Endothelial cell of umbilical vein (primary cell): ENCODE measurements at regions not wholly inside any gene's neighbourhood (a gene's known extent, or its start where the extent isn't known, plus 50 kb on each side); places are given as distances from the start of the nearest gene placed in this dataset.

Source experiments
- BruUV-seq: library from RNA; stranded (reverse); fragments of 400-500 nt; replicated peaks from 2 replicates; lab custom pipeline; 2021; lab: Mats Ljungman, UMichigan
- CTCF ChIA-PET: fragments of 300-600, 350-600 bp; sonication (Branson Sonifier 250); formaldehyde crosslinking; loops from one replicate; lab custom pipeline; 2021; ENCODE audit warnings: antibody characterized with exemption, inconsistent platforms; lab: Charles Lee
- POLR2A ChIA-PET: fragments of 300-600, 350-600 bp; sonication (Branson Sonifier 250); formaldehyde crosslinking; loops from one replicate; lab custom pipeline; 2021; ENCODE audit warnings: antibody characterized with exemption, inconsistent platforms; lab: Charles Lee
- DNase-seq: peaks from one replicate; pipeline ENCODE4 v3.0.0-alpha.2; 2011; ENCODE audit warnings: low read depth, low spot score
- FAIRE-seq: peaks from 2 replicates; lab custom pipeline; 2011; peaks lifted over from hg19 to GRCh38; lab: Jason Lieb, UNC
- H2AFZ ChIP-seq: 2 replicates; pipeline ENCODE4 v1.6.0; 2012; ENCODE audit warnings: low read depth, low read length, control low read depth, inconsistent platforms
- H3K27ac ChIP-seq: 2 replicates; pipeline ENCODE4 v1.5.1; 2011; ENCODE audit warnings: low read depth, mild to moderate bottlenecking, control low read depth, low read length, moderate library complexity; ENCODE audit not compliant: insufficient read depth
- H3K27me3 ChIP-seq, 2 experiments: 2 replicates each; pipeline versions ENCODE4 v1.6.0 to v1.6.1; 2011; ENCODE audit warnings: low read length in 2 of 2, mixed read lengths in 1 of 2; ENCODE audit not compliant: control insufficient read depth in 2 of 2, insufficient read depth in 2 of 2
- H3K36me3 ChIP-seq, 2 experiments: 2 replicates in 1 of 2; 3 replicates in 1 of 2; pipeline ENCODE4 v1.5.1; 2011; ENCODE audit warnings: low read length in 2 of 2, mild to moderate bottlenecking in 1 of 2, moderate library complexity in 1 of 2; ENCODE audit not compliant: control insufficient read depth in 2 of 2, insufficient read depth in 2 of 2; ENCODE audit errors: extremely low read depth in 1 of 2
- H3K4me1 ChIP-seq: 3 replicates; pipeline ENCODE4 v1.5.1; 2011; ENCODE audit warnings: mild to moderate bottlenecking, low read length; ENCODE audit not compliant: control insufficient read depth, insufficient read depth; ENCODE audit errors: extremely low read depth
- H3K4me2 ChIP-seq: 2 replicates; pipeline ENCODE4 v1.6.1; 2011; ENCODE audit warnings: low read length, control low read depth, mixed read lengths; ENCODE audit not compliant: insufficient read depth
- H3K4me3 ChIP-seq, 3 experiments: fragments of 200-600 bp in 1 of 3; sonication (generic), shearing (Covaris generic) in 1 of 3; replicated peaks in 1 of 3; 2 replicates each; pipeline ENCODE4 v1.5.1; 2011 to 2016; ENCODE audit warnings: control low read depth in 3 of 3, low read length in 3 of 3, mild to moderate bottlenecking in 2 of 3, inconsistent platforms in 1 of 3, low read depth in 1 of 3, moderate library complexity in 1 of 3; ENCODE audit not compliant: insufficient read depth in 1 of 3
- H3K79me2 ChIP-seq: 2 replicates; pipeline ENCODE4 v1.6.0; 2012; ENCODE audit warnings: low read length, inconsistent platforms; ENCODE audit not compliant: control insufficient read depth, insufficient read depth
- H3K9ac ChIP-seq: replicated peaks from 2 replicates; pipeline ENCODE3; 2011; ENCODE audit warnings: low read length, control low read depth; ENCODE audit not compliant: insufficient read depth; ENCODE audit errors: extremely low read depth
- H3K9me1 ChIP-seq: replicated peaks from 3 replicates; pipeline ENCODE4 v1.6.0; 2011; ENCODE audit warnings: mild to moderate bottlenecking, low read length; ENCODE audit not compliant: control insufficient read depth, insufficient read depth; ENCODE audit errors: extremely low read depth
- H3K9me3 ChIP-seq: replicated peaks from 2 replicates; pipeline ENCODE4 v1.5.1; 2012; ENCODE audit warnings: low read length, inconsistent platforms; ENCODE audit not compliant: control insufficient read depth, insufficient read depth
- H4K20me1 ChIP-seq: replicated peaks from 2 replicates; pipeline ENCODE3; 2011; ENCODE audit warnings: mild to moderate bottlenecking, low read length; ENCODE audit not compliant: control insufficient read depth, insufficient read depth; ENCODE audit errors: extremely low read depth
- EZH2 ChIP-seq: IDR thresholded peaks from 2 replicates; pipeline ENCODE4 v1.6.1; 2012; ENCODE audit warnings: borderline replicate concordance, low read depth, mild to moderate bottlenecking, moderate library complexity, low read length, inconsistent platforms; ENCODE audit not compliant: severe bottlenecking
- FOS ChIP-seq: IDR thresholded peaks from 2 replicates; pipeline ENCODE4 v1.6.1; 2011; ENCODE audit warnings: mild to moderate bottlenecking, low read length, moderate library complexity, borderline replicate concordance; ENCODE audit not compliant: insufficient read depth
- GATA2 ChIP-seq: IDR thresholded peaks from 2 replicates; pipeline ENCODE4 v1.7.0; 2011; ENCODE audit warnings: low read depth, mild to moderate bottlenecking, moderate library complexity, mixed read lengths, low read length; ENCODE audit not compliant: insufficient read length, insufficient read depth
- JUN ChIP-seq: IDR thresholded peaks from 2 replicates; pipeline ENCODE4 v1.6.1; 2011; ENCODE audit warnings: borderline replicate concordance, low read depth; ENCODE audit not compliant: insufficient read length, insufficient read depth
- MYC ChIP-seq: IDR thresholded peaks from one replicate; pipeline ENCODE4 v1.6.1; 2011; ENCODE audit warnings: mild to moderate bottlenecking, low read depth, low read length
- POLR2A ChIP-seq: IDR thresholded peaks from 2 replicates; pipeline ENCODE4 v1.6.1; 2012; ENCODE audit warnings: low read depth, mild to moderate bottlenecking, control low read depth, low read length
- POLR2AphosphoS5 ChIP-seq: IDR thresholded peaks from 2 replicates; pipeline ENCODE4 v1.6.1; 2012; ENCODE audit warnings: low read depth, mild to moderate bottlenecking, control low read depth, low read length, moderate library complexity; ENCODE audit not compliant: insufficient read depth
- dilution Hi-C: fragments of 300-500 bp; cut with MboI; formaldehyde crosslinking; loops from one replicate; pipeline ENCODE4 v1.15.0; 2019; ENCODE audit warnings: low sequenced_read_pairs; ENCODE audit not compliant: extremely low pct_ligation_motif_present
- intact Hi-C: fragments of 100-400 bp; cut with micrococcal nuclease; formaldehyde crosslinking; loops from one replicate; pipeline ENCODE4 v1.10.0; 2022
- TF ChIP-seq, protein P1 (sequence below), 2 donors: IDR thresholded peaks; 1 replicate in 1 of 2; 2 replicates in 1 of 2; pipeline ENCODE4 v1.5.1; 2011; ENCODE audit warnings: low read length in 2 of 2, mild to moderate bottlenecking in 2 of 2, moderate library complexity in 2 of 2, control low read depth in 1 of 2, inconsistent platforms in 1 of 2, low read depth in 1 of 2; ENCODE audit not compliant: insufficient read depth in 1 of 2; ENCODE audit errors: extremely low read depth in 1 of 2
- TF ChIP-seq, protein P2 (sequence below): IDR thresholded peaks from 2 replicates; pipeline ENCODE4 v1.6.1; 2011; ENCODE audit not compliant: insufficient read depth, insufficient read length

GRCh38 chr16:64217789-64218535 lies 903.9 kb downstream of the CDH11 start:
- no TSS peak for BruUV-seq
- dilution Hi-C loops (no loop called here), intact Hi-C loops (no loop called here)
- H3K79me2 ChIP-seq = no peaks in the 10 kb centered on the region
- DNase-seq (no peak), FAIRE-seq (no peak)
- ChIA-PET CTCF (no interaction called here), POLR2A (no interaction called here)
- H3K36me3 ChIP-seq = no peaks in the 10 kb centered on the region
- TF ChIP-seq POLR2AphosphoS5 (no peak), FOS (no peak), POLR2A (no peak), MYC (no peak), JUN (no peak), EZH2 (no peak), GATA2 (no peak)
- TF ChIP-seq, protein P1, sequence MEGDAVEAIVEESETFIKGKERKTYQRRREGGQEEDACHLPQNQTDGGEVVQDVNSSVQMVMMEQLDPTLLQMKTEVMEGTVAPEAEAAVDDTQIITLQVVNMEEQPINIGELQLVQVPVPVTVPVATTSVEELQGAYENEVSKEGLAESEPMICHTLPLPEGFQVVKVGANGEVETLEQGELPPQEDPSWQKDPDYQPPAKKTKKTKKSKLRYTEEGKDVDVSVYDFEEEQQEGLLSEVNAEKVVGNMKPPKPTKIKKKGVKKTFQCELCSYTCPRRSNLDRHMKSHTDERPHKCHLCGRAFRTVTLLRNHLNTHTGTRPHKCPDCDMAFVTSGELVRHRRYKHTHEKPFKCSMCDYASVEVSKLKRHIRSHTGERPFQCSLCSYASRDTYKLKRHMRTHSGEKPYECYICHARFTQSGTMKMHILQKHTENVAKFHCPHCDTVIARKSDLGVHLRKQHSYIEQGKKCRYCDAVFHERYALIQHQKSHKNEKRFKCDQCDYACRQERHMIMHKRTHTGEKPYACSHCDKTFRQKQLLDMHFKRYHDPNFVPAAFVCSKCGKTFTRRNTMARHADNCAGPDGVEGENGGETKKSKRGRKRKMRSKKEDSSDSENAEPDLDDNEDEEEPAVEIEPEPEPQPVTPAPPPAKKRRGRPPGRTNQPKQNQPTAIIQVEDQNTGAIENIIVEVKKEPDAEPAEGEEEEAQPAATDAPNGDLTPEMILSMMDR (IDR thresholded peaks at IDR 0.05; ENCODE audit: extremely low read depth in 1 of 2, insufficient read depth in 1 of 2, low read depth in 1 of 2, low read length in 2 of 2) = no peak
- TF ChIP-seq, protein P2, sequence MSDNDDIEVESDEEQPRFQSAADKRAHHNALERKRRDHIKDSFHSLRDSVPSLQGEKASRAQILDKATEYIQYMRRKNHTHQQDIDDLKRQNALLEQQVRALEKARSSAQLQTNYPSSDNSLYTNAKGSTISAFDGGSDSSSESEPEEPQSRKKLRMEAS = no peak
- H4K20me1 ChIP-seq = no peaks in the 10 kb centered on the region
- no peaks in the 10 kb centered on the region for H3K9me1 ChIP-seq
- no peaks in the 10 kb centered on the region for H3K9me3 ChIP-seq
- H3K9ac ChIP-seq = no peak overlapping the region
- H3K4me3 ChIP-seq = no peak overlapping the region
- no peak overlapping the region for H3K4me2 ChIP-seq
- H2AFZ ChIP-seq = no peak overlapping the region
- H3K27me3 ChIP-seq = peaks cover 0 to 2% of the 10 kb centered on the region in 2 experiments
- no peaks in the 10 kb centered on the region for H3K4me1 ChIP-seq
- no peak overlapping the region for H3K27ac ChIP-seq
